ENCODE measurements at regions not wholly inside any gene's neighbourhood (a gene's known extent, or its start where the extent isn't known, plus 50 kb on each side); places are given as distances from the start of the nearest gene placed in this dataset.

GRCh38 chr2:33775306-33775705, 176.2 kb upstream of the FAM98A start:
- DNase-seq (ENCODE audit: low spot score) = no peak

- DNase-seq (ENCODE audit: low spot score) = no peak
These were observed 170.9 kb upstream of the FAM98A start for GRCh38 chr2:33770023-33770422.

DNA sequence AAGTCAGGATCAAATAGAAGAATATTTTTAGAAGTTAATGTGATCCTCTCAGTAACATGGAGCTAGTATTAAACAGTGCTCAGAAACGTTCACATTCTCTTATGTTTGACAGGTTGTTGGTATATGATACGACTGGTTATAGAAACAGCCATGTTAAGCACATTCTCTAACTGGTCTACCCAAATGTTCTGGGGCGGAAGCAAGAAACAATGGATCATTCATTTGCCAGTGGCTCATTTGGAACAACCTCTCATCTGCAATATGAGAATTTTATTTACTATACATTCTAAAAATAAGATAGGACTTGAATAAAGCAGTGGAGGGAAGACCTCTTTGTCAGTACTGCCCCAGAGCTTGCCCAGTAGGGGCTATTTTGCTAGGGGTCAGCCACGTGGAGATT, 167.1 kb upstream of the FAM98A start:
- DNase-seq (ENCODE audit: low spot score) = no peak

DNA sequence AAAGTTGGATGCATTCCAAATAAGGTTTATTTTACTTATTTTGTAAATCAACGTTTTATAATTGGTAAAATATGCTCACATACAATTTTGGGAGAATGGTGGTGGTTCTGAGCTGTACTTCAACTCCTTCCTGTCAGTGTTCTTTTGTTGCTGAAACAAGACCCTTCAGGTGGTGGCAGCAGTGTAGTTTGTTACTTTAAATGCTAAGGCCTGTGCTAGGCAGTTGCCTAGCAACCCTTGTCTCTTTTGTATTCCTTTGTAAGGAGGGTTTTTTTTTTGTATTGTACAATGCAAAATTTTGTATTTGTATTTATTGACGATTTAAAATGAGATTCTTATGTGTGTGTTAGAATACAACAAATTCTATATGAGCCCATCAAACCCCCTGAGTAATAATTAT, 166.0 kb upstream of the FAM98A start:
- DNase-seq (ENCODE audit: low spot score) = no peak

GRCh38 chr2:33764551-33764950, 165.5 kb upstream of the FAM98A start:
- no peak for DNase-seq (ENCODE audit: low spot score)

GRCh38 chr2:33763671-33764310, 164.7 kb upstream of the FAM98A start:
- DNase-seq (ENCODE audit: low spot score) = no peak

DNA sequence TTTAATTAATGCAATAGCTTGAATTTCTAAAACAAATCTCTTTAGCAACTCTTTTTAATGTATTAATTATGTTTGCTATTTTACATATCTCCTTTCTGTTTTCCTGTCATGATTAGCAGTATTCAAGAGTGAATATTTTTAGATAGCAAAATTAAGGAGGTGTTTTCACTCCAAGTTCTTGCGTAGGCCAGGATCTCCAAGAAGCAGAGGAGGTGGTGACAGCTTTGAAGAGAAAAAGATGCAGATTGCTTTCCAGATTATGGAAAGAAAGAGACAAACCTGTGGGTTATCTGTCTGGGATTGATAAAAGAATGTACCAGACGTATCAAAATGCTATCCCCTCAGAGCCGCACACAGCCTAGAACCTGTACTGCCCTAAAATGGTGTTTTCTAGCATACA, 163.5 kb upstream of the FAM98A start:
- no peak for DNase-seq (ENCODE audit: low spot score)

DNA sequence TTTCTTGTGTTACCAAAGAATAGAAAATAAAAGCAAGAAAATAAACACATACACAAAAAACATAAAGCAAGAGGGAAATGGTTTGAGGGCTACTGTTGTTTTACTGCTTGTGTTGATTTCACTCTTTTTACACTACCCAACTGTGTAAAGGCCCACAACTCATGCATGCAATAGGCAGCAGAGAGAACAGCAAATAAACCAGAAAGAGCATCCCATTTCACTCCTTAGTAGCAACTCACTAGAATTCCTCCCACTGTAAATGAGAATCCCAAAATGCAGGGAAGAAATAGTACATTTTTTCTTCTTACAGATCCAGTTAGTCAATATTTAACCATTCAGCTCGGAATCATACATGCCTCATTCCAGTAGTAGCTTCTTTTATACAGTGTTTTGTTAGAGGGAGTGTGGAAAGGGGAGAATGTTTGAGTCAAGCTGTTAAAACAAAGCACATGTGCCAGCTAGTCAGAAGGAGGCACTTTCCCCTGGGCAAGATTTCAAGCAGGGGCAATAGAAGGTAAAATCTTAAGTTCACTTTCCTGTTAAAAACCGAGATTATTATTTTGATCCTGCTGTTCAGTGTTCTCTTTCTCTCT, 147.2 kb upstream of the FAM98A start:
- DNase-seq (ENCODE audit: low spot score) = no peak

GRCh38 chr2:33735096-33735495, 136.0 kb upstream of the FAM98A start:
- no peak for DNase-seq (ENCODE audit: low spot score)

GRCh38 chr2:33730804-33731203, 131.7 kb upstream of the FAM98A start:
- DNase-seq (ENCODE audit: low spot score) = no peak

- DNase-seq (ENCODE audit: low spot score) = no peak
These were observed 131.1 kb upstream of the FAM98A start for GRCh38 chr2:33730193-33730592.

- DNase-seq (ENCODE audit: low spot score) = no peak
These were observed 130.3 kb upstream of the FAM98A start for GRCh38 chr2:33729353-33729752.

DNA sequence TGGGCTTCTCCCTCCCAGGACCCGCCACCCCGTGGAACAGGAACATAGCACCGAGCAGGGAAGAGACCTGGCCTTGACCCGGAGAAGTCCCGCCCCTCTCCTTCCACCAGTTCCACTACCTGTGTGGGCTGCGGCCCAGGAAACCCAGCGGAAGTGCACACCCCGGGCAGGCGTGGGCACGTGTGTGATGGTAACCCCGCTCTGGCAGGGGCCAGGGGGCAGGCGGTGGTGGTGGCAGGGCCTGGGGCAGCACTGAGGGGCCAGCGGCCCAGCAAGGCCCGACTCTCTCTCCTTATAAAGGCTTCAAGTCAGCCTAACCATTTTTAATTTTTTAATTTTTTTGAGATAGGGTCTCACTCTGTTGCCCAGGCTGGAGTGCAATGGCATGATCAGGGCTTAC, 129.0 kb upstream of the FAM98A start:
- DNase-seq (ENCODE audit: low spot score) = no peak

GRCh38 chr2:33727361-33728032, 128.4 kb upstream of the FAM98A start:
- DNase-seq (ENCODE audit: low spot score) = no peak

- no peak for DNase-seq (ENCODE audit: low spot score)
These were observed 127.3 kb upstream of the FAM98A start for GRCh38 chr2:33726415-33726814.

GRCh38 chr2:33723329-33723728, 124.2 kb upstream of the FAM98A start:
- no peak for DNase-seq (ENCODE audit: low spot score)

GRCh38 chr2:33719067-33719466, 120.0 kb upstream of the FAM98A start:
- no peak for DNase-seq (ENCODE audit: low spot score)

GRCh38 chr2:33712674-33713073, 113.6 kb upstream of the FAM98A start:
- DNase-seq (ENCODE audit: low spot score) = no peak

DNA sequence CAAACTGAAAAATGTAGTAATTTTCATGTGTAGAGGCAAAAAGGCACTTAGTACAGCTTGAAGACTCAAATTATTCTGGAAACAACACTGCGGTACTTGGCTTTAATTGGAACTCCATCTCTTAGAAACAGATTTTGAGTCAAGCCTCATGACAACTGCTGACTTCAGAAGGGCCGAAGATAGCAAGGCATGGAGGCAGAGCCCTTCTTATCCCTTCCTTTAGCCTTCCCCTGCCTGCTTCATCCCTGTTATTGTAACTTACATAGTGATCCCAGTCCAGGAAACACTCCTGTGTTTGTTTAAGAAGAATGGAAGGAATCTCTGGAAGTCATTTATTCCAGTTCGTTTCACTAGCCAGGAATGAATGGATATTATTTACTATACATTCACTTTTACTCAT, 110.9 kb upstream of the FAM98A start:
- no peak for DNase-seq (ENCODE audit: low spot score)

GRCh38 chr2:33707312-33707711, 108.2 kb upstream of the FAM98A start:
- DNase-seq (ENCODE audit: low spot score) = no peak

- no peak for DNase-seq (ENCODE audit: low spot score)
These were observed 107.3 kb upstream of the FAM98A start for GRCh38 chr2:33706410-33706809.

- DNase-seq (ENCODE audit: low spot score) = no peak
These were observed 105.3 kb upstream of the FAM98A start for GRCh38 chr2:33704406-33704855.

- no peak for DNase-seq (ENCODE audit: low spot score)
These were observed 97.1 kb upstream of the FAM98A start for GRCh38 chr2:33696234-33696633.

DNA sequence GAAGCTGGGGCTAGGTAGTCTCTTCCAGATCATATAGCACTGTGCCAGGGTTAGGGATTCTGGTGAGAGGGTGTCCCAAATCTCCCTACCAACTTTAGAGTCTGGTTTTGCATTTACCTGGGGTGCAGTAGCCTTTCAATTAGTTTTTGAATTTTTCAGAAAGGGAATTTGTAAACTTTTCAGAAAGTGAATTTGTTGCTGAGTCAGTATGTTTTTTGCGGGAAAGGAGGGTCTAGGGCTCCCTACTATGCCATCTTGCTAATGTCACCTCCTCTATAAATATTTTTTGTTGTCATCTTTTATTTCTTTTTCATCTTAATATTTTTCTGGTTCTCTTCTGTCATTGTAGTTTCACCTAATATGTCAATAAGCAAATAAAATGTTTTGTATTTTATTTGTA, 95.8 kb upstream of the FAM98A start:
- DNase-seq (ENCODE audit: low spot score) = no peak

All from ecto neural progenitor cell (in vitro differentiated cells).